ENCODE measurements at regions not wholly inside any gene's neighbourhood (a gene's known extent, or its start where the extent isn't known, plus 50 kb on each side); places are given as distances from the start of the nearest gene placed in this dataset.
"Not testable (repeated sequence)": the region's sequence is repeated elsewhere in the genome, so short reads cannot be mapped to it uniquely, and the experiment has no call there.

DNA sequence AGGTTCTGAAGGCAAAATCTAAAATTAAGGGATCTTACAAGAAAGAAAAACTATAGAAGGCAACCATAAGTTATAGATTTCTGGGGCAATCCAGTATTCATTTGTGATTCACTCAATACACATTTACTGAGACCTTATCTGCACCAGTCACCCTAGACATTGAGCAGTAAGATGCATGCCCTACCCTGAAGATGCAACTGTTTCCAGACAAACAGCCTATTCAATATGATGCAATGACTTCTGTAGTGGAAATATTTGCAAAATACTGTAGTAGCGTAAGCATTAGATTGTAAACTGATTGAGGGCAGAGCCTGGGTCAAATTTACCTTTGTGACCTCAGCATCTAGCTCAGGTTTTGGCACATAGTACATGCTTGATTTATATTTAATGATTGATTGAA lies 256.2 kb upstream of the ACTBL2 start:
- TF ChIP-seq CTCF (IDR thresholded peaks at IDR 0.05), result no peak
- no peak for TF ChIP-seq POLR2A (IDR thresholded peaks at IDR 0.05)
- TF ChIP-seq EP300 (IDR thresholded peaks at IDR 0.05), result no peak
- TF ChIP-seq POLR2AphosphoS5 (IDR thresholded peaks at IDR 0.05), result no peak
- no peak overlapping the region for H3K27ac ChIP-seq
- H3K9me3 ChIP-seq, result no peaks in the 10 kb centered on the region
- 91 to 97% methylated on average over 1 of the region's 1 CpG for WGBS, 2 donors
- no peak for ATAC-seq (ENCODE audit: low FRiP score in 2 of 2)
- DNase-seq, result no peak
- no peak overlapping the region for H3K4me3 ChIP-seq
- H3K27me3 ChIP-seq, result no peaks in the 10 kb centered on the region
- no peaks in the 10 kb centered on the region for H3K36me3 ChIP-seq
- H3K4me1 ChIP-seq, result no peaks in the 10 kb centered on the region

DNA sequence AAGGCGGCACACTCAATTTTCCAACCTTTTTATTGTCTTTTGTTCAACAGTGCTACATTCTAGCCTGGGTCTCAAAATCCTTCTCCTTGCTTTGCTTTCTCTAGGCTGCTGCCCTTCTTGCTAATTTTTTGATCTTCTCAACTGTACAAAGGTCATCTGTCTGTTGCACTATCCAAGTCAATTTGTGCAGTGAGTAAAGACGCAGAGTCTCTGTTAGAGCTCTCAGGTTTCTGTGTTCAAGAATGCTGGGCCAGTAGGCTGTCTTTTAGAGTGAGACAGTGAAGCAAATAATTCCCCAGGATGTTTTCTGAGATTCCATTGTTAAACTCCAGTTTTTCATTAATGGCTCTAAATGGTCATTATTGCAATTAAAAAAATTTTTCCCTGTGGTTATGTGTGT lies 255.7 kb upstream of the ACTBL2 start:
- Histone ChIP-seq H3K4me3 (no peak overlapping the region), H3K9me3 (no peaks in the 10 kb centered on the region), H3K4me1 (no peaks in the 10 kb centered on the region), H3K27me3 (no peaks in the 10 kb centered on the region), H3K36me3 (no peaks in the 10 kb centered on the region), H3K27ac (no peak overlapping the region)
- DNase-seq, result no peak
- ATAC-seq (ENCODE audit: low FRiP score in 2 of 2), result no peak
- no peak for TF ChIP-seq POLR2A (IDR thresholded peaks at IDR 0.05)
- no peak for TF ChIP-seq CTCF (IDR thresholded peaks at IDR 0.05)
- no peak for TF ChIP-seq EP300 (IDR thresholded peaks at IDR 0.05)
- TF ChIP-seq POLR2AphosphoS5 (IDR thresholded peaks at IDR 0.05), result no peak
- 81 to 94% methylated on average over 2 of the region's 2 CpGs for WGBS, 2 donors

- Histone ChIP-seq H3K27ac (peak overlapping the region in 1 of 4 donors; percentile 27), H3K36me3 (no peaks in the 10 kb centered on the region), H3K27me3 (no peaks in the 10 kb centered on the region), H3K4me3 (no peak overlapping the region), H3K4me1 (no peaks in the 10 kb centered on the region), H3K9me3 (no peaks in the 10 kb centered on the region)
- 71 to 80% methylated on average over 4 of the region's 4 CpGs for WGBS, 2 donors
- no peak for ATAC-seq (ENCODE audit: low FRiP score in 2 of 2)
- no peak for DNase-seq
- TF ChIP-seq POLR2A (IDR thresholded peaks at IDR 0.05) (no peak), EP300 (IDR thresholded peaks at IDR 0.05) (no peak), CTCF (IDR thresholded peaks at IDR 0.05) (no peak), POLR2AphosphoS5 (IDR thresholded peaks at IDR 0.05) (no peak)
Measured at GRCh38 chr5:57736716-57737115, 254.1 kb upstream of the ACTBL2 start.

DNA sequence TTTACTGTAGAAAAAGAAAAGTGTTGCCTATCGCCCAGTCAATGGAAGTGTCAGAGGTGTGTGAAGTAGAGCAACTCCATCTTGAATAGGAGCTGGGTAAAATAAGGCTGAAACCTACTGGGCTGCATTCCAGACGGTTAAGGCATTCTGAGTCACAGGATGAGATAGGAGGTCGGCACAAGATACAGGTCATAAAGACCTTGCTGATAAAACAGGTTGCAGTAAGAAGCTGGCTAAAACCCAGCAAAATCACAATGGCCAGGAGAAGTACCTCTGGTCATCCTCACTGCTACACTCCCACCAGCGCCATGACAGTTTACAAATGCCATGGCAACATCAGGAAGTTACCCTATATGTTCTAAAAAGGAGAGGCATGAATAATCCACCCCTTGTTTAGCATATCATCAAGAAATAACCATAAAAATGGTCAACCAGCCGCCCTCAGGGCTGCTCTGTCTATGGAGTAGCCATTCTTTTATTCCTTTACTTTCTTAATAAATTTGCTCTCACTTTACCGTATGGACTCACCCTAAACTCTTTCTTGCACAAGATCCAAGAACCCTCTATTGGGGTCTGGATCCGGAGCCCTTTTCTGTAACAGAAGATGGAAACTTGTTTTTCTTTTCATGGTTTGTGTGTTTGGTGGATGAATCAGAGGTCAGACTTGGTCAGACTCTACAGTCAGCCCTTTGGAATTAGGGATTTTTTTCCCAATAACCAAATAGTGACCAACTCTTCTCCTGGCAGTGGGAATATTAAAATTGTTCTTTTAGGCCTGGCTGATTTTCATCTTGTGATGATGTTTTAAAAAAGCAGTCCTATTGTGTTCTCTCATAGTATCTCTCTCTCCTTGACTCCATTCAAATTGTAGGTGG lies 252.9 kb upstream of the ACTBL2 start:
- H3K4me3 ChIP-seq, H3K36me3 ChIP-seq, H3K9me3 ChIP-seq, DNase-seq, H3K27ac ChIP-seq, H3K27me3 ChIP-seq, H3K4me1 ChIP-seq: not testable (repeated sequence)
- 69 to 76% methylated on average over 7 of the region's 7 CpGs for WGBS, 2 donors
- ATAC-seq (ENCODE audit: low FRiP score in 2 of 2), result peak in 1 of 2 donors; percentile 82

- H3K27me3 ChIP-seq, result no peaks in the 10 kb centered on the region
- no peaks in the 10 kb centered on the region for H3K9me3 ChIP-seq
- ATAC-seq (ENCODE audit: low FRiP score in 2 of 2) (no peak), DNase-seq (no peak)
- no peaks in the 10 kb centered on the region for H3K4me1 ChIP-seq
- no peak overlapping the region for H3K27ac ChIP-seq
- H3K4me3 ChIP-seq, result no peak overlapping the region
- TF ChIP-seq POLR2A (IDR thresholded peaks at IDR 0.05) (no peak), CTCF (IDR thresholded peaks at IDR 0.05) (no peak), POLR2AphosphoS5 (IDR thresholded peaks at IDR 0.05) (no peak), EP300 (IDR thresholded peaks at IDR 0.05) (no peak)
- H3K36me3 ChIP-seq, result no peaks in the 10 kb centered on the region
- WGBS, 2 donors, result 77 to 87% methylated on average over 3 of the region's 3 CpGs
Measured at GRCh38 chr5:57734296-57734695, 251.7 kb upstream of the ACTBL2 start.
